Chondrocyte (in vitro differentiated cells): ENCODE measurements at regions not wholly inside any gene's neighbourhood (a gene's known extent, or its start where the extent isn't known, plus 50 kb on each side); places are given as distances from the start of the nearest gene placed in this dataset.

Source experiments
- DNase-seq: peaks from one replicate; pipeline ENCODE4 v3.0.0; 2021; ENCODE audit warnings: mixed read lengths, low spot score
- H3K27ac Mint-ChIP-seq: one replicate; pipeline ENCODE4 v1.8.0; 2021; ENCODE audit warnings: mild to moderate bottlenecking, moderate library complexity, mixed read lengths; ENCODE audit not compliant: unreplicated experiment
- H3K27me3 Mint-ChIP-seq: 2 replicates; pipeline ENCODE4 v1.8.0; 2021; ENCODE audit warnings: low read depth, mixed read lengths
- H3K36me3 Mint-ChIP-seq: 2 replicates; pipeline ENCODE4 v1.8.0; 2021; ENCODE audit warnings: low read depth, mixed read lengths
- H3K4me1 Mint-ChIP-seq: 2 replicates; pipeline ENCODE4 v1.8.0; 2021; ENCODE audit warnings: low read depth, mild to moderate bottlenecking, mixed read lengths
- H3K4me3 Mint-ChIP-seq: one replicate; pipeline ENCODE4 v1.8.0; 2021; ENCODE audit warnings: mild to moderate bottlenecking, moderate library complexity, mixed read lengths; ENCODE audit not compliant: unreplicated experiment
- H3K9me3 Mint-ChIP-seq: 2 replicates; pipeline ENCODE4 v1.8.0; 2021; ENCODE audit warnings: low read depth, mixed read lengths
- TF ChIP-seq, protein P1 (sequence below): fragments of 200-600 bp; sonication (generic); IDR thresholded peaks from 2 replicates; pipeline ENCODE4 v1.5.0; 2021; ENCODE audit warnings: antibody characterized with exemption, mild to moderate bottlenecking, moderate library complexity

DNA sequence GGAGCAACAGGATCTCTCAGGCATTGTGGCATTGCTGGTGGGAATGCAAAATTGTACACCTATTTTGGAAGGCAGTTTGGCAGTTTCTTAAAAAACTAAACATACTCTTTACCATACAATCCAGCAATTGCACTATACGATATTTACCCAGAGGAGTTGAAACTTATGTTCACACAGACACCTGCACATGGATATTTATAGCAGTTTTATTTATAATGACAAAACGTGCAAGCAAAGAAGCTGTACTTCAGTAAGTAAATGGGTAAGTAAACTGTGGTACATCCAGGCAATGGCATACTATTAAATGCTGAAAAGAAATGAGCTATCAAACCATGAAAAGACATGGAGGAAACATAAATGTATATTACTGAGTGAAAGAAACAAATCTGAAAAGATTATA is 71.6 kb upstream of the UBAC2 start:
- H3K4me1 Mint-ChIP-seq: peaks cover 41% of the 10 kb centered on the region
- H3K27me3 Mint-ChIP-seq: no peaks in the 10 kb centered on the region
- no peaks in the 10 kb centered on the region for H3K36me3 Mint-ChIP-seq
- no peak for DNase-seq
- no peak overlapping the region for H3K4me3 Mint-ChIP-seq
- H3K9me3 Mint-ChIP-seq: no peaks in the 10 kb centered on the region
- H3K27ac Mint-ChIP-seq: no peak overlapping the region
- TF ChIP-seq, protein P1, sequence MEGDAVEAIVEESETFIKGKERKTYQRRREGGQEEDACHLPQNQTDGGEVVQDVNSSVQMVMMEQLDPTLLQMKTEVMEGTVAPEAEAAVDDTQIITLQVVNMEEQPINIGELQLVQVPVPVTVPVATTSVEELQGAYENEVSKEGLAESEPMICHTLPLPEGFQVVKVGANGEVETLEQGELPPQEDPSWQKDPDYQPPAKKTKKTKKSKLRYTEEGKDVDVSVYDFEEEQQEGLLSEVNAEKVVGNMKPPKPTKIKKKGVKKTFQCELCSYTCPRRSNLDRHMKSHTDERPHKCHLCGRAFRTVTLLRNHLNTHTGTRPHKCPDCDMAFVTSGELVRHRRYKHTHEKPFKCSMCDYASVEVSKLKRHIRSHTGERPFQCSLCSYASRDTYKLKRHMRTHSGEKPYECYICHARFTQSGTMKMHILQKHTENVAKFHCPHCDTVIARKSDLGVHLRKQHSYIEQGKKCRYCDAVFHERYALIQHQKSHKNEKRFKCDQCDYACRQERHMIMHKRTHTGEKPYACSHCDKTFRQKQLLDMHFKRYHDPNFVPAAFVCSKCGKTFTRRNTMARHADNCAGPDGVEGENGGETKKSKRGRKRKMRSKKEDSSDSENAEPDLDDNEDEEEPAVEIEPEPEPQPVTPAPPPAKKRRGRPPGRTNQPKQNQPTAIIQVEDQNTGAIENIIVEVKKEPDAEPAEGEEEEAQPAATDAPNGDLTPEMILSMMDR: no peak

DNA sequence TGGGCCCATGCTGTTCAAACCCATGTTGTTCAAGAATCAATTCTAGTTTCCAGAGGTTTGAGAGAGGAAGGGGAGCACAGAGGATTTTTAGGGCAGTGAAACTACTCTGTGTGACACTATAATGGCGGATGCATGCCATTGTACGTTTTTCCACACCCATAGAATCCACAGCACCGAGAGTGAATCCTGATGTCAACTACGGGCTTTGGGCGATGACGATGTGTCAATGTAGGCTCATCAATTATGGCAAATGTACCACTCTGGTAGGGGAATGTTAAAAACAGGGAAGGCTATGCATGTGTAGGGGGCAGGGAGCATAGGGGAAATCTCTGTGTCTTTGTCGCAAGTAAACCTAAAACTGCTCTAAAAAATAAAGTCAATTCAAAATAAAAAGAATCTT is 70.7 kb upstream of the UBAC2 start:
- H3K9me3 Mint-ChIP-seq: no peaks in the 10 kb centered on the region
- TF ChIP-seq, protein P1: no peak
- no peaks in the 10 kb centered on the region for H3K36me3 Mint-ChIP-seq
- H3K27me3 Mint-ChIP-seq: no peaks in the 10 kb centered on the region
- DNase-seq: no peak
- H3K27ac Mint-ChIP-seq: no peak overlapping the region
- no peak overlapping the region for H3K4me3 Mint-ChIP-seq
- peaks cover 32% of the 10 kb centered on the region for H3K4me1 Mint-ChIP-seq

DNA sequence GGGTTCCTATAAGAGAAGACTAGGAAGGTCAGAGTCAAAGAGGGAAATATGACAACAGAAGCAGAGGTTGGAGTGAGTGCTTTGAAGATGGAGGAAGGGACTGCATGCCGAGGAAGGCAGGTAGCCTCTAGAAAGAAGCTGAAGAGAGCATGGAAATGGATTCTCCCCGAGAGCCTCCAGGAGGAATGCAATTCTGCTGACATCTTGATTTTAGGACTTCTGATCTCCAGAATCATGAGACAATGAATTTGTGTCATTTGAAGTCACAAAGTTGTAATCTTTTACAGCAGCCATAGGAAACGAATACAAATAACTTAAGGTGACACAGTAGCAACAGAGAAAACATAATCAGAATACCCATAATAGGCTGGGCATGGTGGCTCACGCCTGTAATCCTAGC is 69.2 kb upstream of the UBAC2 start:
- TF ChIP-seq, protein P1: no peak
- DNase-seq: no peak
- Mint-ChIP-seq H3K27ac (no peak overlapping the region), H3K36me3 (no peaks in the 10 kb centered on the region), H3K27me3 (no peaks in the 10 kb centered on the region), H3K4me3 (no peak overlapping the region), H3K9me3 (no peaks in the 10 kb centered on the region), H3K4me1 (peaks cover 21% of the 10 kb centered on the region)

DNA sequence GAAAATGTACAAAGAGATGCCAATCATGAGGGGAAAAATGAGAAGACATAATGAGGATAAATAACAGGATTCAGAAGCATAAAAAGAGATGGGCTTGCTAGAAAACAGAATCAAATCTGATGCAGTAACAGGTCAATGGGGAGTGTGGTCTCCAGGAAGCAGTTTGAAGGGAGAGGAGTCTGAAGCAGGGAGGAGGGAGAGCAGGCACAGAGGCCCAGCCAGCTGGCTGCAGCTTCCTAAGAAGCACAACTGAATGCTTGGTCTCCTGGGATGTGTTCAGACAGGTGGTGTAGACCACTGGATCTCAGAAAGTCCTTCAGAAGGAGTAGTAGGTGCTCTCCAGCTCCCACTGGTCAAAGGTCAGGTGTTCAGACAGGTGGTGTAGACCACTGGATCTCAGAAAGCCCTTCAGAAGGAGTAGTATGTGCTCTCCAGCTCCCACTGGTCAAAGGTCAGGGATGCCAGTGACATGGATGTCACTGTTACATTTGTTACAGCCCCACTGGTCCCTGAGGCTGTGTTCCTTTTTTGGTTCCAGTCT is 68.3 kb upstream of the UBAC2 start:
- TF ChIP-seq, protein P1: no peak
- H3K4me3 Mint-ChIP-seq: no peak overlapping the region
- H3K27ac Mint-ChIP-seq: no peak overlapping the region
- H3K27me3 Mint-ChIP-seq: no peaks in the 10 kb centered on the region
- DNase-seq: no peak
- no peaks in the 10 kb centered on the region for H3K9me3 Mint-ChIP-seq
- no peaks in the 10 kb centered on the region for H3K36me3 Mint-ChIP-seq
- H3K4me1 Mint-ChIP-seq: peaks cover 21% of the 10 kb centered on the region

DNA sequence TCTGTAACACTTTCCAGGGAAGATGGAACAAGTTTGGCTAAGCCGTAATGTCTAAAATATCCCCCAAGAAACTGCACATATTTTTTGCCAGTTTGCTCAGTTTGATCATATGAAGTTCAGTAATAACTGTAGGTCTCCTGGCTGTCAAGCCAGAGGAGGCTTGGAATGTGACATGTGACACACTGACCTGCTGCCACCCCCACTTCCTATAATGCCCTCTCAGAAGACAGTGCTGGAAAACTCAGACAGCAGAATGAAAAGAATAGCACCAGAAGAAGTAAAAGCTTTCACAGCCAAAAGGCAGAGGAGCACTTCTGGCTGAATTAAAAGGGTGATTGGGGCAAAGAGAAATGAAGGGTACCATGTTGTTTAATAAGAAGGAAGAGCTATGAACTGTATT is 67.4 kb upstream of the UBAC2 start:
- Mint-ChIP-seq H3K36me3 (no peaks in the 10 kb centered on the region), H3K9me3 (no peaks in the 10 kb centered on the region), H3K27ac (peak overlapping the region; percentile 86), H3K4me3 (no peak overlapping the region), H3K4me1 (peaks cover 21% of the 10 kb centered on the region), H3K27me3 (no peaks in the 10 kb centered on the region)
- TF ChIP-seq, protein P1: no peak
- no peak for DNase-seq
